Activated T-cell treated with anti-CD3 and anti-CD28 coated beads, Interleukin-2, amount 50 U/mL, for 72 hours (primary cell): ENCODE measurements at regions not wholly inside any gene's neighbourhood (a gene's known extent, or its start where the extent isn't known, plus 50 kb on each side); places are given as distances from the start of the nearest gene placed in this dataset.

Source experiments
- ATAC-seq, 2 donors: fragments of 150-1000 bp; cut with Tn5 transposase; replicated peaks in 1 of 2; 2 replicates each; pipeline ENCODE4 v1.10.0; 2021; ENCODE audit warnings: moderate library complexity in 2 of 2, mild to moderate bottlenecking in 1 of 2
- DNase-seq, 2 donors: peaks; one replicate each; pipeline ENCODE4 v3.0.0; 2021 to 2022; ENCODE audit warnings: mixed read lengths in 1 of 2
- H3K27ac Mint-ChIP-seq: one replicate; pipeline ENCODE4 v1.8.0; 2022; ENCODE audit warnings: mild to moderate bottlenecking, moderate library complexity, mixed read lengths
- H3K27me3 Mint-ChIP-seq: one replicate; pipeline ENCODE4 v1.8.0; 2022; ENCODE audit warnings: low read depth, mixed read lengths
- H3K36me3 Mint-ChIP-seq, 2 donors: one replicate each; pipeline ENCODE4 v1.8.0; 2022; ENCODE audit warnings: mixed read lengths in 2 of 2, mild to moderate bottlenecking in 1 of 2; ENCODE audit not compliant: insufficient read depth in 2 of 2
- H3K4me1 Mint-ChIP-seq: one replicate; pipeline ENCODE4 v1.8.0; 2022; ENCODE audit warnings: low read depth, mixed read lengths
- H3K4me3 Mint-ChIP-seq, 2 donors: one replicate each; pipeline ENCODE4 v1.8.0; 2022; ENCODE audit warnings: mild to moderate bottlenecking in 2 of 2, mixed read lengths in 2 of 2, moderate library complexity in 2 of 2
- H3K9me3 Mint-ChIP-seq, 2 donors: one replicate each; pipeline ENCODE4 v1.8.0; 2022; ENCODE audit warnings: mixed read lengths in 2 of 2

DNA sequence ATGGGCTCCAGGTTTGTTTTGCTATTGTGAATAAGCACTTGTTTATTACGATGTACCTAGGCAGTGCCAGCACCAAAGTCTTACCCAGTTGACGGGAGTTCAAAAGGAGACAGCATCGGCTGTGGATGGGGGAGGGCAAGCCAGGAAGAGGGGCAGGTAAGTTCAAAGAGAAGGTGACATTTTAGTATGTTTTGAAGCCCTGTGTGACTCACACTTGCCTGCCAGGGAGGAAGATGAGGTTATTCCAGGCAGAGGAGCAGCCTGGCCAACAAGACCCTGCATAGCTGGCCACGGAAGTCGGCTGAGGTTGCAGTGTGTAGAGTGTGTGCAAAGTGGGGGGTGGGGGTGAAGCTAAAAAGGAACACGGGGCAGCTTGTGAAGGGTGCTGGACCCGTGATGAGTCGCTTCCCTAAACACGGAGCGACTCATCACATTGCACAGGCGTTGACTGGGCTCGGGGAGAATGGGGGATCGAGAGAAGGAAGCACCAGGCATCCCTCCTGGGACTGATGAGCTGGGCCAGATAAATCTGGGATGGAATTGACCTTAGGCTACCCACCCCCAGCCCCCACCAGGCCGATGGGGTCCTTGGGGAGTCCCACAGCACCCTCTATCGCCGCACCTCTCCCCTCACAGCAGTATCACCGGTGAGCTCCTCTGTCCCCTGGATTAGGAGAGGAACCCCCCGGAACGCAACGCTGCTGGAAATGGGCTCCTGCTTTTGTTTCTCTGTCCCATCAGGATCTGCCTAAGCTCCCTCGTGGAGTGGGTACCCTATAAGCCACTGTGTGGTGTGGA, 97.9 kb upstream of the IKZF1 start:
- Mint-ChIP-seq H3K27me3 (no peaks in the 10 kb centered on the region), H3K9me3 (no peaks in the 10 kb centered on the region), H3K27ac (peak overlapping the region; percentile 89), H3K4me3 (peak overlapping the region; percentile 72 to 84), H3K36me3 (no peaks in the 10 kb centered on the region), H3K4me1 (peaks cover 100% of the 10 kb centered on the region)
- peak; percentile 70 to 78 for DNase-seq
- peak; percentile 58 to 66 for ATAC-seq

DNA sequence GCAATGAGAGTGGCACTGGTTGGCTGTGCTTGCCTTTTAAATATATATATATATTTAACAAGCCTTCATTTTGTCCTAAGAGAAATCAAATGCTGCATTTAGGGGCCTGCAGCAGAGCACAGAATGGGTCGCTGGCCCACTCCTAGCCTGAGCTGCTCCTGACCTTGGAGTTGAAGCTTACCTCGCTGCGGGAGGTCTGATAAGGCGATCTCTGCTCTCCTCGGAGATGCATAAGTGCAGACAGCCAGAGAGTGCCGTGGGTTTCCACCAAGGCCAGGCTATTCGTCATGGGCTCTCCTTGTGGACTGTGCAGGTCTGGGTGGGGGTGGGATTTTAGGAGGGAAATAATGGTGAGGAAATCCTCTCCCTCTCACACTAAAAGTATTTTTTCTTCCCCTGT, 99.5 kb upstream of the IKZF1 start:
- Mint-ChIP-seq H3K27me3 (no peaks in the 10 kb centered on the region), H3K27ac (no peak overlapping the region), H3K36me3 (no peaks in the 10 kb centered on the region), H3K4me3 (peak overlapping the region; percentile 63 to 72), H3K4me1 (peaks cover 90% of the 10 kb centered on the region), H3K9me3 (no peaks in the 10 kb centered on the region)
- ATAC-seq, result no peak
- DNase-seq, result no peak

DNA sequence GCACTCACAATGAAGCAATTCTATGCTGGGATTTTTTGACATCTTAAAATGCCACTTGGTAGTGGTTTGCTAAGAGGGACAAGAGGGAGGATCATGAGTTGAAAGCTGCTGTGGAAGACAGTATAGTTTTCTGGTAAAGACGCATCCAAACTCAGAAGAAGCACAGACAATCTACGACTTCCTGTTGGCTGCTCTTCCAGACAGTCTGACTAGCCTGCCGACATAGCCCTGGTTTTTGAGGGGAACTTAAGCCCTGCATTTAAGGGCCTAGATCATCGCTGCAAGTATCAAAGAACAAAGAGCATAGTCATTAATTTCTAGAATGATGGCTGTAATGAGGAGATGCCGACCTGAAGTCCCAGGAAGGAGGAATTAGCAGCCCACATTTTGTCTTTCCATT, 99.9 kb upstream of the IKZF1 start:
- DNase-seq, result no peak
- peaks cover 90% of the 10 kb centered on the region for H3K4me1 Mint-ChIP-seq
- H3K27ac Mint-ChIP-seq, result peak overlapping the region; percentile 30
- ATAC-seq, result no peak
- H3K36me3 Mint-ChIP-seq, result no peaks in the 10 kb centered on the region
- H3K4me3 Mint-ChIP-seq, result peak overlapping the region; percentile 63 to 73
- no peaks in the 10 kb centered on the region for H3K9me3 Mint-ChIP-seq
- no peaks in the 10 kb centered on the region for H3K27me3 Mint-ChIP-seq

DNA sequence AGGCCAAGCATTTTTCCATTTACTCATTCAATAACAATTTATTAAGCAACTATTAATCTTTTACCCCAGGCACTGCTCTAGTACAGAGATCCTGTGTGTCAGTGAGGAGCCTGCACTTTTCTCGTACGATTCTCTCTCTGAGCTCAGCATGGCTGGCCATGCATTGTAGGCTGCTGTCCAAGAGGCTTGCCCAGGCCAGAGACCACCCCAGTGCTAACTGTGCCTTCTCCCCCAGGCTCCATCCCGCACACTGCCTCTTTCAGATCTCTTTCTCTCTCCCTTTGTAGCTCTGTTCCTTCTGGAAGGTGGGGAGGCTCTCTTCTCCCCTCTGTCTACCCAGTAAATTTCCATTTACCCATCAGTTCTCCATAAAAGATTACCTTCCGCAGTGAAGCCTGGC, 101.0 kb upstream of the IKZF1 start:
- Mint-ChIP-seq H3K9me3 (no peaks in the 10 kb centered on the region), H3K27ac (no peak overlapping the region), H3K36me3 (no peaks in the 10 kb centered on the region), H3K4me1 (peaks cover 90% of the 10 kb centered on the region), H3K4me3 (no peak overlapping the region), H3K27me3 (no peaks in the 10 kb centered on the region)
- no peak for DNase-seq
- ATAC-seq, result no peak

DNA sequence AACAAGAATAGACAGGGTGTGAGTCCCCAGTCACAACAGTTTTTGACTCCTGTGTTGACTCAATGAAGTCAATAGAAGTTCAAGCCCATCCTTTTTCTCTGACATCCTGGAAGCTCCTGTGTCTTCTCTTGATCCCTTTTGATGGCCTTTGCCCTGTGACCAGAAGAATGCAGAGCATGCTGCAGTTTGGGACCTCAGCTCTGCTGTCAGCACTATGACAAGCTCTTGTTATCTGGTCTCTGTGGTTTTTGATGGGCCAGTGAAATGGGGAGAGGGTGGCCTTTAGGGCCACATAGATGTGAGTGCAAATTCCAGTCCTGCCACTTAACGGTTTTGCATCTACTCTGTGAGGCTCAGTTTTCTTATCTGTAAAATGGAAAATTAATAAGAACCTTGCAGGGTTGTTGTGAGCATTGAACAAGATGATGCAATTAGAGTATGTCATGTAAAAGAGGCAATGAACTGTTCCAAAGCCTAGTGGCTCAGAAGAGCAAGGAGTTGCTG, 102.4 kb upstream of the IKZF1 start:
- ATAC-seq (no peak), DNase-seq (no peak)
- Mint-ChIP-seq H3K27ac (no peak overlapping the region), H3K4me1 (peaks cover 90% of the 10 kb centered on the region), H3K36me3 (no peaks in the 10 kb centered on the region), H3K4me3 (no peak overlapping the region), H3K9me3 (no peaks in the 10 kb centered on the region), H3K27me3 (no peaks in the 10 kb centered on the region)

DNA sequence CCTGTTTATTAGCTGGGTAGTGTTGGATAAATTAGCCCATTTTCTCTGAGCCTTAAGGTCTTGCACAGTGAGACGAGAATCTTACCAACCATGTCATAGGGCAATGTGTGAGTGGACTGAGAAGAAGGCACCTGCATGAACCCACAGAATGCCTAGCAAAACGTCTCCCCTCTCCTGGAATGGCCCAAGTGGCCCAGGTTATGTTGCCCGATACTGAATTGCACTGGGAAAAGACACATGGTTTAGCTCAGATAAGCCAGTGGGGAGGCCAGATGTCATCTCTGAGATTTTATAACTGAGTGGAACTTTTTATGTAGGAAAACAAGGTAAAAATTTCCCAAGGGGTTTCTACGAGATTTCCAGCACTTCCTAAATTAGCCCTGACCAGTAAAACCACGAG, 104.7 kb upstream of the IKZF1 start:
- H3K4me1 Mint-ChIP-seq, result peaks cover 83% of the 10 kb centered on the region
- H3K27me3 Mint-ChIP-seq, result no peaks in the 10 kb centered on the region
- H3K9me3 Mint-ChIP-seq, result no peaks in the 10 kb centered on the region
- H3K27ac Mint-ChIP-seq, result no peak overlapping the region
- DNase-seq (no peak), ATAC-seq (no peak)
- no peaks in the 10 kb centered on the region for H3K36me3 Mint-ChIP-seq
- H3K4me3 Mint-ChIP-seq, result no peak overlapping the region

DNA sequence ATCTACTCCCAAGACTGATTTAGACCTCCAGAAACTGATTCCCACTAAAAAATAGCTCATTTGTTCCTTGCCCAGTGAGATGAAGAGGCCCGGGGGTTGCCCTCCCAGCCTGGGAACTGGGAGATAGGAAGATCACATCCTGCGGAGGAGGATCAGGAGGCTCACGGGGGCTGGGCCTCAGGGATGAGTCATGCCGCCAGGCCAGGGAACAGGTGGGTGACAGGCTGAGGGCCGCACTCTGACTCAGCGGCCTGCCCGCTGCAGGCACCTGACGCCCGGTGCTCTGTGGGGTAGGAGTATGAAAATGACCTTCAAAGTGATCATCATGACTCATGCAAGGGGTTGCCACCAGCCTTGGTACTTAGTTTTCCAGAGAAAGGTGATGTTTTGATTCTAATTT, 104.5 kb upstream of the ZPBP start:
- Mint-ChIP-seq H3K9me3 (no peaks in the 10 kb centered on the region), H3K4me1 (peaks cover 60% of the 10 kb centered on the region), H3K27me3 (no peaks in the 10 kb centered on the region), H3K27ac (peak overlapping the region; percentile 51), H3K4me3 (peak overlapping the region; percentile 60 to 64), H3K36me3 (no peaks in the 10 kb centered on the region)
- DNase-seq, result peak; percentile 86 to 91
- ATAC-seq, result peak; percentile 99 to 100

DNA sequence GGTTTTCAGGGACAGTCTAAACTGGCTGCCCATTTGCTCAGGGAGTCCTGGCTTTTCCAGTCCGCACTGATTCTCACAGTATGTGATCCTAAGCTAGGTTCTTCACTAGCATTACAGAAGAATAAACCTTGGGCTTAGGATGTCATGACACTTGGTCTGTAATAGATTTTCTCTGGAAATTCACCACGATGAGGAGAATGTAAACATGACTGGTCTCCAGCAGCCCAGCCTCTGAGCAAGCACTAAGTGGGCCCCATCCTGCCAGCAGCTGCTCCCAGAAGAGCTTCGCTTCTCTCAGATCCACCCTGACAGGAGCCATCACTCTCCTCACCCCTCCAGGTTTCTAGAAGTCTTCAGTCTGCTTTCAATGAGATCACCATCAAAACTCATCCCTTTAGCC, 103.7 kb upstream of the ZPBP start:
- ATAC-seq (no peak), DNase-seq (no peak)
- Mint-ChIP-seq H3K9me3 (no peaks in the 10 kb centered on the region), H3K27ac (no peak overlapping the region), H3K4me1 (peaks cover 52% of the 10 kb centered on the region), H3K4me3 (peak overlapping the region in 1 of 2 donors; percentile 64), H3K36me3 (no peaks in the 10 kb centered on the region), H3K27me3 (no peaks in the 10 kb centered on the region)

DNA sequence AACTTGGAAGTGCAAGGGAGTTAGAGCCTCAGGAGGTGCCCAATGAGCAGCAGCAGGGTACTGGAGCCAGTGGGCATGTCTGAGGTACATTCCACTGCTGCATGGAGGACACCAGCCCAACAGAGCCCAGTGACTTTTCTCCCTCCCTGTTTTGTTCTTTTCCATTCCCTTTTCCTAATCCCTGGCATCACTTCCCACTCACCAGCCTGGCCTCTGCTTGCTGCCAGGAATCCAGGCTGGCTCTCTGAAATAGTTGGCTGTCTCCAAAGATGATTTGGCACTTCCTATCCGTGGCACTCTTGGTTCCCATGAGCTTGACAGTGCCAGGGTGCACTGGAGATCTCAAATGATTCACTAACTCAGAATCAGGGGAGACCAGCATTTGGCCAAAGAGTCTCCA, 97.7 kb upstream of the ZPBP start:
- no peaks in the 10 kb centered on the region for H3K27me3 Mint-ChIP-seq
- H3K9me3 Mint-ChIP-seq, result peaks cover 3 to 10% of the 10 kb centered on the region in 2 donors
- no peak overlapping the region for H3K27ac Mint-ChIP-seq
- peaks cover 7 to 15% of the 10 kb centered on the region in 2 donors for H3K36me3 Mint-ChIP-seq
- no peak overlapping the region for H3K4me3 Mint-ChIP-seq
- H3K4me1 Mint-ChIP-seq, result peaks cover 8% of the 10 kb centered on the region
- no peak for ATAC-seq
- DNase-seq, result no peak

DNA sequence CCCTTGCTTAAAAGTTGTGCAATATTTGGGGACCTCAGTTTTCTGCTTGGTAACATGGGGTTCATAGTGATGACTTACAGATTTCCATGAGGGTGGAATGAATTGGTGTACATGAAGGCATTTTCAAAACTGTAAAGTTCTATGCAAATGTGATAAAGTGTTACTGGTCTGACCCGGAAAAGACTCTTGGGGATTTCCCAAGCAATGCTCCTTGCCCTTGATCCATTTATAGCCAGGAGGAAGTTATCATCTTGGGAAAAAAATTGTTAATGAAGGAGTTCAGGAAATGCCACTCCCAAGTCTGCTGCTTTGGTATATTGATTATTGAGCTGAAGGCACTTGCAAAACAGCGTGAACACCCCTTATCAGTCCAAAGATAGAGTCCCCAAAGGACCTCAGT, 96.3 kb upstream of the ZPBP start:
- DNase-seq, result no peak
- Mint-ChIP-seq H3K36me3 (peaks cover 7 to 15% of the 10 kb centered on the region in 2 donors), H3K4me3 (no peak overlapping the region), H3K9me3 (peaks cover 3 to 10% of the 10 kb centered on the region in 2 donors), H3K27ac (no peak overlapping the region), H3K4me1 (no peaks in the 10 kb centered on the region), H3K27me3 (no peaks in the 10 kb centered on the region)
- no peak for ATAC-seq

DNA sequence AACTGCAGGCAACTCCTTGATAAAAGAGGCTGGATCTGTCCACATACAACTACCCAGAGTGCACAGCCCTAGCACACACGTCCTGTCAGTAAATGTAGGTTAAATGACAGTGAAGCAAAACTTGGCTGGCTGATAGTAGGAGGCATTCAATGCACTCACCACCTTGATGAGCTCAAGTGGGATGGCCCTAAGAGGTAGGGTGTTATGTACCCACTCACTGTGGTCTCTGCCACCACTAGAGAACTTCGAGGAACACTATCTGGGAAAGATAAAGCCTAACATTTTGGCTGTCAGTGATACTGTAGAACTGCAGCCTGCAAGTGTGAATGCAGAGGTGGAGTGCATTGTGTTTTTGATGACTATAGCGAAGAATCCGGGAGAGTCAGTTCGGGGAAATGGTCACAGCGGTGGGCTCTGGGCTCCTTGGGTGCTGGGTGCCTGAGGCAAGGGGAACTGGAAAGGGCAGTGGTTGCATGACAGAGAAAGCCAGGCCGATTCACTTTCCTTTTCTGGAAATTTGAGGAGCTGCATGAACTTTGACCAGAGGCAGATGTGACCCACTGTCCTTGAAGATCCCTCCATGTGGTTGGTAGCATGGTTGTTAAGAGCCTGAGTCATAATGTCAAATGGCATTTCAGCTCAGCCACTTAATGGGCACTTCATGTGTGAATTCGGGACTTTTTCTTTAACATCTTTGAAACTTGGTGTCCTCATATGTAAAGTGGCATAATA, 93.1 kb upstream of the ZPBP start:
- peaks cover 3 to 10% of the 10 kb centered on the region in 2 donors for H3K9me3 Mint-ChIP-seq
- H3K27ac Mint-ChIP-seq, result no peak overlapping the region
- H3K4me3 Mint-ChIP-seq, result no peak overlapping the region
- H3K4me1 Mint-ChIP-seq, result peaks cover 11% of the 10 kb centered on the region
- peaks cover 7 to 15% of the 10 kb centered on the region in 2 donors for H3K36me3 Mint-ChIP-seq
- no peak for DNase-seq
- no peak for ATAC-seq
- H3K27me3 Mint-ChIP-seq, result no peaks in the 10 kb centered on the region

DNA sequence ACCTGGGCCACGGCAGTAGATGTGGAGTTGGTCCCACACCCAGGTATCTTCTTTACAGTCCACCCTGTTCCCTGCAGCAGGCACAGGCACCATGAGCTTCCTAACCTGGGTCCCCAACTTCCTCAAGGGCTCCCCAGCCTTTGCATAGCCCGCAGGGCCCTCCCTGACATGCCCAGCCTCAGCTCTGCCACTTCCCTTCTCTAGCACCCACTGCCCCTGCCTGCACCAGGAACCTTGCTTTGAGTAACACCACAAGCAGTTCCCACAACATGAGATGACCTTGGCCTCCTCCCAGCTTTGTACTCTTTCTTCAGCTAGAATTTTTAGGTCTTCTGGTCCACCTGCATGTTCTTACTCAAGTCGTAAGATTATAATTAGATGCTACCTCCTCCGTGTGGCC, 92.2 kb upstream of the ZPBP start:
- no peak overlapping the region for H3K27ac Mint-ChIP-seq
- H3K9me3 Mint-ChIP-seq, result peaks cover 3 to 4% of the 10 kb centered on the region in 2 donors
- peaks cover 4 to 9% of the 10 kb centered on the region in 2 donors for H3K36me3 Mint-ChIP-seq
- no peaks in the 10 kb centered on the region for H3K27me3 Mint-ChIP-seq
- H3K4me3 Mint-ChIP-seq, result no peak overlapping the region
- ATAC-seq, result no peak
- peaks cover 11% of the 10 kb centered on the region for H3K4me1 Mint-ChIP-seq
- no peak for DNase-seq

DNA sequence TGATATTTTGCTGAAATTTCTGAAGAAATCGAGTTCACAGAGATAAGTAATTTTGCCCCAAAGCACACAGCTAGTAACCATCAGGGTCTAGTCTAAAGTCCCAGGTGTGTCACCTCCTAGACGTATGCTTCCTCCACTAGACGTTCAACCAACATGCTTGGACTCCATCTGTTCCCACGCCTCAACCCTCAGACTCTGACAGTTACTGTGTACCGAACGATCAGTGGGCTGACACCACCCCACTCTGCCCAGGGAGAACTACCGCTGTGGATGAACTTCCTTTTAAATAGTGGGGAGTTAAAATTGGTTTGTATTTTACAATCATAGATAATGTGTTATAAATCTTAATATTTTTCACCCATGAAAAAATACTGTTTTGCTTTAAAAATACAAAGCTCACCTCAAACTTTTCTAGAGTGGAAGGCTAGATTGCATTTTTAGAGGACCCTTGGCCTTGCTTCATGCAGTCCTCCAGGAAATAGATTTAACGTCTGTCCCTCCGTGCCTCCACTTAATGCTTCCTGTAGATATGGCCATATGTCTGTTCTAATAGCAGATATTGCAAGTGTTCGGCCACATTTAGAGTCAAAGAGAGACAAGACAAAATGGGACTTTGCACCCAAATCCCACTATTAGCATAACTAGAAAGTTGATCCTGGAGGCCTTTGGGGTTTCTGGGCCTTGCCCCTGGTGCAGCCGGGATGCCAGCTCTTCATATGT, 91.4 kb upstream of the ZPBP start:
- Mint-ChIP-seq H3K36me3 (peaks cover 3 to 4% of the 10 kb centered on the region in 2 donors), H3K4me1 (peaks cover 11% of the 10 kb centered on the region), H3K9me3 (no peaks in the 10 kb centered on the region), H3K4me3 (no peak overlapping the region), H3K27me3 (no peaks in the 10 kb centered on the region), H3K27ac (no peak overlapping the region)
- DNase-seq (no peak), ATAC-seq (peak in 1 of 2 donors; percentile 15)
